Upper lobe of left lung (tissue), 4 donors: ENCODE measurements at regions not wholly inside any gene's neighbourhood (a gene's known extent, or its start where the extent isn't known, plus 50 kb on each side); places are given as distances from the start of the nearest gene placed in this dataset.

Experiments used
- EP300 ChIP-seq, 4 donors: sonication (generic); formaldehyde crosslinking; IDR thresholded peaks; one replicate each; pipeline ENCODE4 v1.5.1; 2017; ENCODE audit warnings: antibody characterized with exemption in 4 of 4, control low read depth in 2 of 4
- POLR2A ChIP-seq, 4 donors: fragments of 450-650 bp; IDR thresholded peaks; one replicate each; pipeline ENCODE4 v1.5.1; 2016 to 2017; ENCODE audit warnings: antibody characterized with exemption in 4 of 4, mild to moderate bottlenecking in 2 of 4
- POLR2AphosphoS5 ChIP-seq, 2 donors: sonication (generic); formaldehyde crosslinking; IDR thresholded peaks; one replicate each; pipeline ENCODE4 v1.5.1; 2017; ENCODE audit warnings: antibody characterized with exemption in 2 of 2
- TF ChIP-seq, protein P1 (sequence below), 6 experiments: fragments of 450-650 bp in 4 of 6; fragments of 200-600 bp in 2 of 6; sonication (generic) in 2 of 6; IDR thresholded peaks; one replicate each; pipeline ENCODE4 v1.5.1; 2016 to 2019; ENCODE audit warnings: antibody characterized with exemption in 6 of 6

DNA sequence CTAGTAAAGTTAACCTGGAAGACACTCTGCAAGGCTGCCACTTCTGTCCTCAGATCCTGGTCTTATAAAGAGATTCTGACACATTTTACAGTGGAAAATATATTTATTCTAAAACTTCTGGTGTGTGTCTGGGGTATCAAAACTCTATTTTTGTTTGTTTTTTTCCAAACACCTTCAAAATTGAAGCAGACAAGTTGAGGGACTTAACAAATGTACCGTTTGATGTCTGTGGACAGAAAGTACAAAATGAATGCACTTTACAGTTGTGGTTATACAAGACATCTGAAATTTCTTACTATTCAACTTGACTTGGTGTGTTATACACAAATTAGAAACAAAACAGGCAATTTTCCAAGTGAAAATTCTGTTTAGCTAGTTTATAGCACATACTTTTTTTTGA, 823.2 kb upstream of the SALL3 start:
- TF ChIP-seq POLR2A (IDR thresholded peaks at IDR 0.05) (no peak), POLR2AphosphoS5 (IDR thresholded peaks at IDR 0.05) (no peak), EP300 (IDR thresholded peaks at IDR 0.05) (no peak)
- TF ChIP-seq, protein P1, sequence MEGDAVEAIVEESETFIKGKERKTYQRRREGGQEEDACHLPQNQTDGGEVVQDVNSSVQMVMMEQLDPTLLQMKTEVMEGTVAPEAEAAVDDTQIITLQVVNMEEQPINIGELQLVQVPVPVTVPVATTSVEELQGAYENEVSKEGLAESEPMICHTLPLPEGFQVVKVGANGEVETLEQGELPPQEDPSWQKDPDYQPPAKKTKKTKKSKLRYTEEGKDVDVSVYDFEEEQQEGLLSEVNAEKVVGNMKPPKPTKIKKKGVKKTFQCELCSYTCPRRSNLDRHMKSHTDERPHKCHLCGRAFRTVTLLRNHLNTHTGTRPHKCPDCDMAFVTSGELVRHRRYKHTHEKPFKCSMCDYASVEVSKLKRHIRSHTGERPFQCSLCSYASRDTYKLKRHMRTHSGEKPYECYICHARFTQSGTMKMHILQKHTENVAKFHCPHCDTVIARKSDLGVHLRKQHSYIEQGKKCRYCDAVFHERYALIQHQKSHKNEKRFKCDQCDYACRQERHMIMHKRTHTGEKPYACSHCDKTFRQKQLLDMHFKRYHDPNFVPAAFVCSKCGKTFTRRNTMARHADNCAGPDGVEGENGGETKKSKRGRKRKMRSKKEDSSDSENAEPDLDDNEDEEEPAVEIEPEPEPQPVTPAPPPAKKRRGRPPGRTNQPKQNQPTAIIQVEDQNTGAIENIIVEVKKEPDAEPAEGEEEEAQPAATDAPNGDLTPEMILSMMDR (IDR thresholded peaks at IDR 0.05) = no peak
